COLO668 (cell line): ENCODE measurements at regions not wholly inside any gene's neighbourhood (a gene's known extent, or its start where the extent isn't known, plus 50 kb on each side); places are given as distances from the start of the nearest gene placed in this dataset.
"Not testable (repeated sequence)": the region's sequence is repeated elsewhere in the genome, so short reads cannot be mapped to it uniquely, and the experiment has no call there.

Source experiments
- DNase-seq: peaks from one replicate; lab custom pipeline; 2025; ENCODE audit not compliant: unreplicated experiment; lab: John Stamatoyannopoulos, UW

DNA sequence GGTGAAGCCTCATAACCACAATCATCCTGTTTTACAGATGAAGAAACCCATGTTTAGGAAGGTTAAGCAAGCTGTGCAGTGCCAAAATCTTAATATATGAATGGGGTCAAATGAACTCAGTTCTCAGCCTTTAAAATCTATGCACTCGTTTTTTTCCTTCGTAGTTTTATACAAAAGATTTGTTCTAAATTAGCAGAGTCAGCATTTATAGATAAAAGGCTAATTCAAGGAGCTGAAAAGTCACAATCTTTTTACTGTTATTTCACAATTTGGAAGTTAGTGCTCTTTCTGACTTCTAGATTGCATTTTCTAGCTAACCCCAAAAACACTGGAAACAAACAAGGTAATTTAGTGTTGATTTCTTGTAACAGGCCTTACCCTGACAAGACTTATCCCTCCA is 766.9 kb upstream of the ADGRL4 start:
- no peak for DNase-seq

DNA sequence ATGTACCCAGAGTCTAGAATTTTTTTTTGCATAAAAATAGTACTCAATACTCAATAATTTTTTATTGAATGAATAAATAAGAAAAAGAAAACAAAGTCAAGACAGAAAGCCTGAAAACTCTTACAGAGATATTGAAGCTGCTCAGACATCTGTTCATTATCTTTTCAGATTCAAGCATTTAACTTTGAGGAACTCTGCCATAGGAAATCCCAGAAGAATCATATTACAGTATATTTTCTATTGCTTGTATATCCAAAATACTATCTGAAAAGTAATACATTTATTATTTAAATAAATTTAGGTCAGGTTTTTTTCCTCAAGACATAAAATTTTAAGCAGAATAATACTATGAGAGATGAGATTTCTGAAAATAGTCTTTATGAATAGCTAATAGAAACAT is 755.9 kb upstream of the ADGRL4 start:
- no peak for DNase-seq

- DNase-seq = no peak
These were observed 754.0 kb upstream of the ADGRL4 start for GRCh38 chr1:79760531-79760930.

DNA sequence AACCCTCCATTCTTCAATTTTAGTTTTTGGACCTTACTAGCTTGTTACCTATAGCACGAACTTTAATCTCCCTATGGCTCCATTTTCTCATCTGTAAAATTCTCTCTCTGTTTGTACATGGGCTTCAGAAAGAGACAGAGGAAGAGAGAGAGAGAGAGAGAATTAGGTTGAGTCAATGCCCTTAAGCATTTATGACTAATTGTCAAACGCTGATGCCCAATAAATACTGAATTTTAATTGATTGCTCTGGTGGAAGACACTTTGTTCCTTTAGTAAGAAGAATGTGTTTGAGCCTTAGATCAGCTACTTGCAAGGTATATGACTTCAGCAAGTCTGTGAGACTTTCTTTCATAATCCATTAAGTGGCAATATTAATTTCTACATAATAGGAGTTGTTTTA is 743.1 kb upstream of the ADGRL4 start:
- no peak for DNase-seq

- DNase-seq = no peak
These were observed 739.4 kb upstream of the ADGRL4 start for GRCh38 chr1:79745929-79746328.

DNA sequence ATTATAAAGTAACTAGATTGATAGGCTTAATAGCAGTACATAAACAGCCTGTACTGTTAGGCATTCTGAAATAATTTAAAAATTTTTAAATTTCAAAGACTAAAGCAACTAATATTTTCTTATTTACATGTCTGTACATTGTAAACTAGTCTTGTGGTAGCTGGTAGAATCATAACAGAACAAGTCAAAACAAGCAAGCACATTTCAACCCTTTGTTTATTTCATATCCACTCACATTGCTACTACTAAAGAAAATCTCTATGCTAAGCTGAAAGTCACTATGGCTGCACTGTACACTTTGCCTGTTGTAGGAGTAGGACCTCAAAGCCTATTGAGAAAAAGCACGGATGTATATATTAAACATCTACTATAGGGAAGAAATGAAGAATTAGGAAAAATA is 738.2 kb upstream of the ADGRL4 start:
- no peak for DNase-seq

GRCh38 chr1:79741720-79742421 is 735.3 kb upstream of the ADGRL4 start:
- no peak for DNase-seq

DNA sequence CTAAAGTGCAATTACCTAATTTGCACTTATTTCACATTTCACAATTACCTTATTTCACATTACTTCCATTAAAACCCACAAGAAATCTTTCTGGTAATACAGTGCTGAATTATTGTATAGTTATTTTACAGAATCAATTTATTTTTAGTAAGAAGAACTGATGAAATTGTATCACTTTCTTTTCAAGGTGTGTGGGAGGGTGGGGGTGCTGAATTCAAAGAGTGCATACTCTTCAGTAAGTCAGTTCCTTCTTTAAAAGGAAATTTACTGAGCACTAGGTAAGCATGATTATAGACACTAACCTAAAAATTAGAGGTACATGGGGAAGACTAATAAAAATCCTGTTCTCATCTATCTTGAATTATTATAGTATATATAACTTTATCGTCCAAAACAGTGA is 731.6 kb upstream of the ADGRL4 start:
- DNase-seq = no peak

DNA sequence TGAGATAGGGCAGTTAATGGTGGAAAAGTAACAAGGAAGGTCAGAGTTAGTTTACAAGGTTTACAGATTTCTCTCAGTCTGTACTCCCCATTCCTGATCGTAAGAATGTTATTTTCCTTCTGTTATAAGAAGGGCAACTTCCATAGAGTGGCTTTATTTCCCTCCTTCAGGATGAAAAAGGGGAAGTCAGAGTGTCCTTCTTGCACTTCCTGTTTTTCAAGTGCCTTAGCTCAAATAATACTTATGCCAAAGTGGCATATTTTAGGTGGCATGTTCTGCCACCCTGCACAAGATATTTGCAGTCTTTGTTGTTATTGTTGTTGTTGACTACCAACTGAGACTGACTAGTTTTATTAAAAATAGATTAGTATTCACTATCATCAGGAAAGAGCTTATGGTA is 730.7 kb upstream of the ADGRL4 start:
- DNase-seq = no peak

GRCh38 chr1:79732950-79733349 is 726.4 kb upstream of the ADGRL4 start:
- DNase-seq = no peak

DNA sequence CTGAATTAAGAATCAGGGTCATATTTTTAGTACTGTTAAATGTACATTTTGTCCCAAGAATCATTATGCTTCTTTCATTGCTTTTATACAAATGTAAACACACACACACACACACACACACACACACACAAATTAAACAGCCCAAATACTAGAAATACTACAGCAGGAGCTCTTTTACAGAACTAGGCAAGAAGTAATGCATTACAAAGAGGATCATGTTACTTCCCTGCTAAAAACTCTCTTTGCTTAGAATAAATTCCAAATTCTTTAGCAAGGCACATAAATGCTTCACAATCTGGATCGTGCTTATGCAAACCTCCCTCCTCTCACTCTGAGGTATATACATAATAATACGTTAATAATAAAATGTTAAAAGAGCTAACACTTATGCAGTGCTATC is 720.4 kb upstream of the ADGRL4 start:
- no peak for DNase-seq

DNA sequence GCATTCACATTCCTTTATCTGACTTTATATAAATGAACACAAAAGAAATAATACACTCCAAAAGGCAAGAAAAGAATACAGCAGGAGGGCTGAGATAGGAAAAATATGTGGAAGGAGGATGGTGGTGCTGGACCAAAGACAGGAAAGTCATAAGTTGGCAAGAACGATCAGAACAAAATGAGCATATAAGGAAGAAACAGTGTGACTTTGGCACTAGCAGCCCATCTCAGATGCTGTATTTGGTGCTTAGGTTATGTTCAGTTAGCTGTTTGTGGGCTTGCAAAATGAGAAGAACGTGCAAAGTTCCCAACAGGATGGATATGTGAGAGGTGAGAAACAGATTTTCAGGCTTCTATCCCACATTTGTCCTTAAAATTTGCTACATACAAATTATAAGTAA is 719.8 kb upstream of the ADGRL4 start:
- DNase-seq = no peak

DNA sequence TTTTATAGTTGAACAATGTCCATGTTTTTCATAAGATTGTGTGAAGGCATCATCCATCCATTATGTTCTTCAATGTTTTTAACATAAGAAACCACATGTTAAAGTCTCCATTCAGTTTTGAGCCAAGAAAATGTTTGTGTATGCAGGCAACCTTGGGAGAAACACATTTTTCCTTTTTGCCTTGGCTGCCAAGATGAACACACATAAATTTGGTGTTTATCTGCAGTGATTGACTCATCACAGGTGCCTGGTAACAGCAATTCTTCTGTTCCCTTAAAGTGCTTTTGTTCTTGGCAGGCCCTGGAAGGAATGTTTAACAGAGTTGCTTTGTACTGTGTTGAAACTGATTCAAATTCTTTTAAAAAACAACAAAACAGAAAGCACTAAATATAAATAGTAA is 709.9 kb upstream of the ADGRL4 start:
- DNase-seq = no peak

DNA sequence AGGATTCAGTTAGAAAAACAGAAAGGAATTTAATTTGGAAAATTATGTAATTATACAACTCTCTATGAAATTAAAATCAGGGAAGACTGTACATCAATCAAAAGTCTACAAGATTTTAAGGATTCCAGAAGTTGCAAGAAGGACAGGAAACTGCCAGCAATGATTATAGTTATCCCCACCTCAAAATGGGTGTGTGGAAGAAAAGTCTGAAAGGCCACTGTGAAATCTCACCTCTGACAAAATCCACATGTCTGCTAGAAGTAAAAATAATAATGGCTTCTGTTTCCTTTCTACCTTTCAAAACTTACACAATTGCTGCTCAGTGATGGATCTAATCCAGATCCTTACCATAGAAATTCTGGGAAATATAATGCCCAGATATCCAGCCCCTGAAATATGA is 708.1 kb upstream of the ADGRL4 start:
- no peak for DNase-seq

GRCh38 chr1:79711001-79711431 is 704.5 kb upstream of the ADGRL4 start:
- DNase-seq = no peak

GRCh38 chr1:79708646-79709265 is 702.2 kb upstream of the ADGRL4 start:
- no peak for DNase-seq

DNA sequence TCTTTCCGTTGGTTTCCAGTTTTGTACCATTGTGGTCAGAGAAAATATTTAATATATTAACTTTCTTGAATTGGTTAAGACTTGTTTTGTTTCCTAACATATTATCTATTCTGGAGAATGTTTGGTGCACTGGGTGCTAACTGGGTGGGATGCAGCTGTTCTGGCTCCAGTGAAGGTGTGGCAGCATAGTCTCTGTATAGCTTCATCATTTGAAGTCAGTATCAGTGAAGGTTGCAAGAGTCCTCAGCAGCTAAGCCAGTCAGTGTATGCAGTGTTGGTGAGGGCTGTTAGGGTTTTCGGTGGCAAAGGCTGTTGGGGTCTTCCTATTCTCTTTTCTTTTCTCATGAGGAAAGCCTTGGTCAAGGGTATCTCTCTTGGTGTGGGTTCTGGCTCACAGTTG is 698.7 kb upstream of the ADGRL4 start:
- no peak for DNase-seq

- no peak for DNase-seq
These were observed 697.5 kb upstream of the ADGRL4 start for GRCh38 chr1:79704067-79704466.

DNA sequence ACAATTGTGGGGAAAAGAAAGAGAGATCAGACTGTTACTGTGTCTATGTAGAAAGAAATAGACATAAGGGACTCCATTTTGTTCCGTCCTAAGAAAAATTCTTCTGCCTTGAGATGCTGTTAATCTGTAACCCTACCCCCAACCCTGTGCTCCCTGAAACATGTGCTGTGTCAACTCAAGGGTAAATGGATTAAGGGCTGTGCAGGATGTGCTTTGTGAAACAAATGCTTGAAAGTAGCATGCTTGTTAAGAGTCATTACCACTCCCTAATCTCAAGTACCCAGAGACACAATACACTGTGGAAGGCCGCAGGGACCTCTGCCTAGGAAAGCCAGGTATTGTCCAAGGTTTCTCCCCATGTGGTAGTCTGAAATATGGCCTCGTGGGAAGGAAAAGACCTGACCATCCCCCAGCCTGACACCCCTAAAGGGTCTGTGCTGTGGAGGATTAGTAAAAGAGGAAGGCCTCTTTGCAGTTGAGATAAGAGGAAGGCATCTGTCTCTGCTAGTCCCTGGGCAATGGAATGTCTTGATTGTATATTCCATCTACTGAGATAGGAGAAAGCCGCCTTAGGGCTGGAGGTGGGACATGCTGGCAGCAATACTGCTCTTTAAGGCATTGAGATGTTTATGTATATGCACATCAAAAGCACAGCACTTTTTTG is 695.9 kb upstream of the ADGRL4 start:
- not testable (repeated sequence) for DNase-seq

DNA sequence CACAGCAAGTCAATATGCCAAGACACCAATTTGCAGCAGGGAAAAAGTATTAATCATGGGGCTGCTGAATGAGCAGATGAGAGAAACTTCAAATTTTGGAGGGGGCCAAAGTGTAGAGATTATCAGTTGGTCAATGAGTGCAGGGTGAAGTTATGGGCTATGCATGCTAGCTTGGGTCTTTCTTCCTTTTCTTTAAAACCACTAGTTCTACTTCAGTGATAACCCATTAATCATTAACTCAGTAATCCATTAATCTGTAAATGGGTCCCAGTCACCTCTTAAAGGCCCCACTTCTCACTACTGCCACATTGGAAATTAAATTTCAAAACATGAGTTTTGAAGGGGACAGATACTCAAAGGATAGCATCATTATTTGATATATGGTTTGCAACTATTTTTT is 688.6 kb upstream of the ADGRL4 start:
- no peak for DNase-seq

DNA sequence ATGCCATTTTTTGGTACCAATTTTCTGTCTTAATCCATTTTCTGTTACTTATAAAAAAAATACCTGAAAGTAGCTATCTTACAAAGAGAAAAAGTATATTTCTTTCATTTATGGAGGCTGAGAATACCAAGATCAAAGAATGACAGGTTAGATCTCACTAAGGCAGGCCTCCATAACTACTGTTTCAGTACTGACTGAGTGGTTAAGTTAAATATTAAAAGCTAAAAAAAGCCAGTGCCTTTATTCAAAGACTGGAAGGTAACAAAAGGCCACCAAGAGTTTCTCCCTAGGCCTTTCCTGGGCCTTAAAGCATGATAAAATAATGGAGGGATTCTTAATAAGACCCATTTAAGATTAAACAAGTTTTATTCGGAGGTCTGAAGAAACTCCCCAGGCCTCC is 687.7 kb upstream of the ADGRL4 start:
- DNase-seq = no peak

DNA sequence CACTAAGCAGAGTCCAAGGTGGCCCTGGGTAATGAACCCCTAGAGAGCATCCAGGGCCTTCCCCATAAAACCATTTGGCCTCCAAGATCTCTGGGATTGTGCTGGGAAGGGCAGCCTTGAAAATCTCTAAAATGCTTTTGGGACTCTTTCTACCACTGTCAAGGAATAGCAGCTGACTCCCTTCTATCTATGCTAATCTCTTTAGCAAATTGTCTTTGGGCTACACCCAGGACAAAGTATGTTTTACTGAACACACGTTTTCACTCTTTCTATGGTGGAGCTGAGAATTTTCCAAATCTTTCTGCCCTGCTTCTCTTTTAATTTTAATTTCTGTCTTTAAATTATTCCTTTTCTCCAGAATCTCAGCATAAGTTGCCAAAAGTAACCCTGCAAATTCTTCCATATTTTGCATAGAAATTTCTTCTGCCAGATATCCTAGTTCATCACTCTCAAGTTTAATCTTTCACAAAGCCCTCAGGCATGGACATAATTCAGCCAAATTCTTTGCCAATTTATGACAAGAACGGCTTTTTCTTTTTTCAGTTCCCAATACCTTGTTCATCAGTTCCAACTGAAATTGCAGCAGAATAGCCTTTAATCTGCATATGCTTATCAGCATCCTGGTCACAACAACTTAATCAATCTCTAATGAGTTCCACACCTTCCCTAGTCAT is 687.0 kb upstream of the ADGRL4 start:
- no peak for DNase-seq
